A549 (cell line): ENCODE measurements at regions not wholly inside any gene's neighbourhood (a gene's known extent, or its start where the extent isn't known, plus 50 kb on each side); places are given as distances from the start of the nearest gene placed in this dataset.

ENCODE experiments used
- ATAC-seq, 2 experiments: fragments of 200-7000 bp in 1 of 2; fragments of >200 bp in 1 of 2; cut with Nextera tagmentation in 1 of 2; cut with Tn5 transposase in 1 of 2; 3 replicates each; pipeline versions ENCODE4 v1.8.0 to v1.9.1; 2018 to 2020; ENCODE audit warnings: mild to moderate bottlenecking in 1 of 2, moderate library complexity in 1 of 2
- CTCF ChIA-PET: fragments of 300-600 bp; sonication (Branson Sonifier 250); formaldehyde crosslinking; extraction: SDS; loops from one replicate; lab custom pipeline; 2021; ENCODE audit warnings: antibody characterized with exemption, inconsistent platforms; lab: Yijun Ruan, JAX
- POLR2A ChIA-PET: fragments of 350-600 bp; formaldehyde crosslinking; extraction: SDS; loops from one replicate; lab custom pipeline; 2021; ENCODE audit warnings: antibody characterized with exemption, inconsistent platforms; lab: Yijun Ruan, JAX
- DNase-seq, 2 experiments: peaks; one replicate each; pipeline versions ENCODE4 v3.0.0 to v3.0.0-alpha.2; 2011 to 2016; ENCODE audit warnings: low read depth in 1 of 2, low spot score in 1 of 2
- FAIRE-seq: peaks from 2 replicates; lab custom pipeline; 2011; peaks lifted over from hg19 to GRCh38; lab: Jason Lieb, UNC
- H3K27ac ChIP-seq, 2 experiments: fragments of >200 bp; sonication (Bioruptor Twin); formaldehyde crosslinking; 3 replicates each; pipeline ENCODE4 v1.5.1; 2016 to 2017
- H3K4me1 ChIP-seq: fragments of >200 bp; sonication (Bioruptor Twin); formaldehyde crosslinking; 3 replicates; pipeline ENCODE4 v1.6.1; 2016
- H3K4me2 ChIP-seq: fragments of >200 bp; sonication (Bioruptor Twin); formaldehyde crosslinking; 3 replicates; pipeline ENCODE4 v1.6.1; 2016
- H3K4me3 ChIP-seq: fragments of >200 bp; sonication (Bioruptor Twin); formaldehyde crosslinking; 3 replicates; pipeline ENCODE4 v1.5.1; 2016
- H3K9me3 ChIP-seq: fragments of >200 bp; sonication (Bioruptor Twin); formaldehyde crosslinking; 3 replicates; pipeline ENCODE4 v1.6.1; 2016
- ATOH8 ChIP-seq: fragments of 250-450 bp; sonication (Bioruptor Pico); IDR thresholded peaks from 2 replicates; pipeline ENCODE4 v1.5.0; 2020; ENCODE audit warnings: low read depth, mild to moderate bottlenecking, moderate library complexity
- BCL3 ChIP-seq: fragments of >200 bp; sonication (Bioruptor Twin); formaldehyde crosslinking; IDR thresholded peaks from 3 replicates; pipeline ENCODE4 v1.6.1; 2016
- BHLHE40 ChIP-seq: IDR thresholded peaks from 2 replicates; pipeline ENCODE4 v1.6.1; 2012; ENCODE audit warnings: low read depth, low read length, inconsistent platforms
- CBX8 ChIP-seq: fragments of 200-600 bp; sonication (generic); IDR thresholded peaks from 2 replicates; pipeline ENCODE4 v1.6.1; 2016
- CHD2 ChIP-seq: fragments of 150-350 bp; IDR thresholded peaks from 2 replicates; pipeline ENCODE4 v1.6.1; 2014; ENCODE audit warnings: low read length; ENCODE audit not compliant: partially characterized antibody
- CHD4 ChIP-seq: fragments of 200-600 bp; sonication (generic); IDR thresholded peaks from 2 replicates; pipeline ENCODE4 v1.6.1; 2016; ENCODE audit warnings: antibody characterized with exemption, mild to moderate bottlenecking, borderline replicate concordance
- E2F6 ChIP-seq: IDR thresholded peaks from 2 replicates; pipeline ENCODE4 v1.6.1; 2012; ENCODE audit warnings: low read depth, borderline replicate concordance
- EP300 ChIP-seq, 2 experiments: fragments of >200 bp; sonication (Bioruptor Twin); formaldehyde crosslinking; IDR thresholded peaks; 2 replicates in 1 of 2; 3 replicates in 1 of 2; pipeline ENCODE4 v1.6.1; 2016 to 2017
- FOXS1 ChIP-seq: fragments of 250-450 bp; sonication (Bioruptor Pico); IDR thresholded peaks from 2 replicates; pipeline ENCODE4 v1.5.0; 2020; ENCODE audit warnings: mild to moderate bottlenecking, moderate library complexity
- HES2 ChIP-seq: fragments of >200 bp; sonication (Bioruptor Twin); formaldehyde crosslinking; IDR thresholded peaks from 2 replicates; pipeline ENCODE4 v1.6.1; 2016
- HEYL ChIP-seq: fragments of 250-450 bp; sonication (Bioruptor Pico); IDR thresholded peaks from 2 replicates; pipeline ENCODE4 v1.8.0; 2021; ENCODE audit warnings: mild to moderate bottlenecking, moderate library complexity
- HMGXB4 ChIP-seq: fragments of 250-450 bp; sonication (Bioruptor Pico); IDR thresholded peaks from 2 replicates; pipeline ENCODE4 v1.5.0; 2021; ENCODE audit warnings: mild to moderate bottlenecking, moderate library complexity, borderline replicate concordance
- HOXB5 ChIP-seq: fragments of 250-450 bp; sonication (Bioruptor Pico); IDR thresholded peaks from 2 replicates; pipeline ENCODE4 v1.5.0; 2020; ENCODE audit warnings: mild to moderate bottlenecking, moderate library complexity
- JUNB ChIP-seq: fragments of >200 bp; sonication (Bioruptor Twin); formaldehyde crosslinking; IDR thresholded peaks from 2 replicates; pipeline ENCODE4 v1.6.1; 2016
- KDM1A ChIP-seq: fragments of 200-600 bp; sonication (generic); IDR thresholded peaks from 2 replicates; pipeline ENCODE4 v1.6.1; 2016; ENCODE audit warnings: low read depth, mild to moderate bottlenecking
- MAFK ChIP-seq: fragments of 450-650 bp; IDR thresholded peaks from 2 replicates; pipeline ENCODE4 v1.6.1; 2014; ENCODE audit not compliant: partially characterized antibody
- MYC ChIP-seq: IDR thresholded peaks from 2 replicates; pipeline ENCODE4 v1.6.1; 2012; ENCODE audit warnings: mild to moderate bottlenecking, inconsistent platforms, low read length, improper control_type of control experiment, borderline replicate concordance
- NFE2L2 ChIP-seq: fragments of 150-350 bp; conservative IDR thresholded peaks from 2 replicates; pipeline ENCODE4 v1.6.1; 2014; ENCODE audit warnings: low read length
- NR3C1 ChIP-seq: fragments of >200 bp; sonication (Bioruptor Twin); formaldehyde crosslinking; IDR thresholded peaks from 3 replicates; pipeline ENCODE4 v1.6.1; 2017
- POLR2A ChIP-seq: IDR thresholded peaks from 2 replicates; pipeline ENCODE4 v1.6.1; 2012; ENCODE audit warnings: mild to moderate bottlenecking, low read length
- RAD21 ChIP-seq, 2 experiments: fragments of >200 bp in 1 of 2; sonication (Bioruptor Twin) in 1 of 2; formaldehyde crosslinking in 1 of 2; IDR thresholded peaks in 1 of 2; conservative IDR thresholded peaks in 1 of 2; 2 replicates in 1 of 2; 3 replicates in 1 of 2; pipeline ENCODE4 v1.6.1; 2012 to 2018; ENCODE audit warnings: inconsistent platforms in 1 of 2
- SREBF2 ChIP-seq: fragments of 450-650 bp; IDR thresholded peaks from 2 replicates; pipeline ENCODE4 v1.6.1; 2014; ENCODE audit warnings: mild to moderate bottlenecking, moderate library complexity
- TFCP2L1 ChIP-seq: fragments of 250-450 bp; sonication (Bioruptor Pico); IDR thresholded peaks from 2 replicates; pipeline ENCODE4 v1.5.0; 2021; ENCODE audit warnings: mild to moderate bottlenecking
- USF2 ChIP-seq: fragments of 450-650 bp; IDR thresholded peaks from 2 replicates; pipeline ENCODE4 v1.6.1; 2014; ENCODE audit warnings: antibody characterized with exemption
- ZC3H11A ChIP-seq: fragments of 450-650 bp; IDR thresholded peaks from 2 replicates; pipeline ENCODE4 v1.6.1; 2014; ENCODE audit warnings: antibody characterized with exemption, mild to moderate bottlenecking
- WGBS: methylation state at CpG from one replicate; pipeline ENCODE4 v1.1.6; 2017; ENCODE audit errors: missing lambda C conversion rate; 5-methylcytosine and 5-hydroxymethylcytosine counted together

GRCh38 chr6:85157311-85157710, 292.6 kb upstream of the NT5E start:
- Histone ChIP-seq H3K4me3 (no peak overlapping the region), H3K9me3 (no peaks in the 10 kb centered on the region), H3K27ac (no peak overlapping the region), H3K4me2 (no peak overlapping the region), H3K4me1 (no peaks in the 10 kb centered on the region)
- 32% methylated on average over 2 of the region's 2 CpGs for WGBS
- no peak for FAIRE-seq
- no peak for TF ChIP-seq MYC
- no peak for TF ChIP-seq BCL3
- no peak for TF ChIP-seq KDM1A
- no peak for TF ChIP-seq ATOH8 (CRISPR knock-in tag)
- TF ChIP-seq POLR2A = no peak
- no peak for TF ChIP-seq HMGXB4 (CRISPR knock-in tag)
- no peak for TF ChIP-seq HOXB5
- no peak for TF ChIP-seq CHD2
- TF ChIP-seq SREBF2 = no peak
- no peak for TF ChIP-seq TFCP2L1
- no peak for TF ChIP-seq E2F6
- TF ChIP-seq NR3C1 = no peak
- TF ChIP-seq, all 56 proteins: peak for 0
- CTCF ChIA-PET = no interaction called here
- POLR2A ChIA-PET = no interaction called here
- DNase-seq (no peak), ATAC-seq (no peak)

- POLR2A ChIA-PET = no interaction called here
- H3K4me2 ChIP-seq = no peak overlapping the region
- CTCF ChIA-PET = no interaction called here
Observed at GRCh38 chr6:85143676-85144075, 306.2 kb upstream of the NT5E start.

More at GRCh38 chr6:85143676-85144075, 306.2 kb upstream of the NT5E start:
- Histone ChIP-seq H3K4me3 (no peak overlapping the region), H3K4me1 (no peaks in the 10 kb centered on the region), H3K9me3 (no peaks in the 10 kb centered on the region), H3K27ac (no peak overlapping the region)
- WGBS = 39% methylated on average over 2 of the region's 2 CpGs
- no peak for DNase-seq
- no peak for TF ChIP-seq MAFK
- no peak for TF ChIP-seq CBX8
- no peak for TF ChIP-seq HOXB5
- no peak for TF ChIP-seq EP300 (IDR thresholded peaks at IDR 0.05)
- TF ChIP-seq RAD21 (conservative IDR thresholded peaks at IDR 0.05 in 1 of 2, IDR thresholded peaks at IDR 0.05 in 1 of 2) = no peak
- TF ChIP-seq ZC3H11A = no peak
- TF ChIP-seq BHLHE40 = no peak
- TF ChIP-seq FOXS1 (CRISPR knock-in tag) = no peak
- TF ChIP-seq USF2 = no peak
- no peak for TF ChIP-seq E2F6
- TF ChIP-seq HMGXB4 (CRISPR knock-in tag) = no peak
- no peak for TF ChIP-seq CHD4
- no peak for TF ChIP-seq HES2
- no peak for TF ChIP-seq HEYL (CRISPR knock-in tag)
- no peak for TF ChIP-seq NFE2L2
- no peak for TF ChIP-seq JUNB
- no peak for ATAC-seq
- FAIRE-seq = no peak
